ENCODE measurements at regions not wholly inside any gene's neighbourhood (a gene's known extent, or its start where the extent isn't known, plus 50 kb on each side); places are given as distances from the start of the nearest gene placed in this dataset.

- no peaks in the 10 kb centered on the region for H3K4me1 Mint-ChIP-seq
- Histone ChIP-seq H3K4me1 (ENCODE audit: insufficient read depth) (no peaks in the 10 kb centered on the region), H4K20me1 (replicated peaks; ENCODE audit: insufficient read depth) (no peaks in the 10 kb centered on the region), H3K4me3 (no peak overlapping the region), H3K9me2 (ENCODE audit: insufficient read depth) (peaks cover 4% of the 10 kb centered on the region; the same call in 1 of the 2 replicates), H3K27me3 (ENCODE audit: insufficient read depth) (no peaks in the 10 kb centered on the region), H3K36me3 (ENCODE audit: insufficient read depth) (no peaks in the 10 kb centered on the region), H3F3A (replicated peaks; ENCODE audit: low read depth) (no peaks in the 10 kb centered on the region), H3K27ac (ENCODE audit: low read depth) (no peak overlapping the region), H3K4me2 (no peak overlapping the region), H3K79me2 (replicated peaks; ENCODE audit: insufficient read depth) (no peaks in the 10 kb centered on the region), H2AFZ (no peak overlapping the region)
- H3K27ac Mint-ChIP-seq: no peak overlapping the region
- H3K27me3 Mint-ChIP-seq (ENCODE audit: insufficient read depth, low read depth, poor library complexity): no peaks in the 10 kb centered on the region
- TF ChIP-seq, protein P1, sequence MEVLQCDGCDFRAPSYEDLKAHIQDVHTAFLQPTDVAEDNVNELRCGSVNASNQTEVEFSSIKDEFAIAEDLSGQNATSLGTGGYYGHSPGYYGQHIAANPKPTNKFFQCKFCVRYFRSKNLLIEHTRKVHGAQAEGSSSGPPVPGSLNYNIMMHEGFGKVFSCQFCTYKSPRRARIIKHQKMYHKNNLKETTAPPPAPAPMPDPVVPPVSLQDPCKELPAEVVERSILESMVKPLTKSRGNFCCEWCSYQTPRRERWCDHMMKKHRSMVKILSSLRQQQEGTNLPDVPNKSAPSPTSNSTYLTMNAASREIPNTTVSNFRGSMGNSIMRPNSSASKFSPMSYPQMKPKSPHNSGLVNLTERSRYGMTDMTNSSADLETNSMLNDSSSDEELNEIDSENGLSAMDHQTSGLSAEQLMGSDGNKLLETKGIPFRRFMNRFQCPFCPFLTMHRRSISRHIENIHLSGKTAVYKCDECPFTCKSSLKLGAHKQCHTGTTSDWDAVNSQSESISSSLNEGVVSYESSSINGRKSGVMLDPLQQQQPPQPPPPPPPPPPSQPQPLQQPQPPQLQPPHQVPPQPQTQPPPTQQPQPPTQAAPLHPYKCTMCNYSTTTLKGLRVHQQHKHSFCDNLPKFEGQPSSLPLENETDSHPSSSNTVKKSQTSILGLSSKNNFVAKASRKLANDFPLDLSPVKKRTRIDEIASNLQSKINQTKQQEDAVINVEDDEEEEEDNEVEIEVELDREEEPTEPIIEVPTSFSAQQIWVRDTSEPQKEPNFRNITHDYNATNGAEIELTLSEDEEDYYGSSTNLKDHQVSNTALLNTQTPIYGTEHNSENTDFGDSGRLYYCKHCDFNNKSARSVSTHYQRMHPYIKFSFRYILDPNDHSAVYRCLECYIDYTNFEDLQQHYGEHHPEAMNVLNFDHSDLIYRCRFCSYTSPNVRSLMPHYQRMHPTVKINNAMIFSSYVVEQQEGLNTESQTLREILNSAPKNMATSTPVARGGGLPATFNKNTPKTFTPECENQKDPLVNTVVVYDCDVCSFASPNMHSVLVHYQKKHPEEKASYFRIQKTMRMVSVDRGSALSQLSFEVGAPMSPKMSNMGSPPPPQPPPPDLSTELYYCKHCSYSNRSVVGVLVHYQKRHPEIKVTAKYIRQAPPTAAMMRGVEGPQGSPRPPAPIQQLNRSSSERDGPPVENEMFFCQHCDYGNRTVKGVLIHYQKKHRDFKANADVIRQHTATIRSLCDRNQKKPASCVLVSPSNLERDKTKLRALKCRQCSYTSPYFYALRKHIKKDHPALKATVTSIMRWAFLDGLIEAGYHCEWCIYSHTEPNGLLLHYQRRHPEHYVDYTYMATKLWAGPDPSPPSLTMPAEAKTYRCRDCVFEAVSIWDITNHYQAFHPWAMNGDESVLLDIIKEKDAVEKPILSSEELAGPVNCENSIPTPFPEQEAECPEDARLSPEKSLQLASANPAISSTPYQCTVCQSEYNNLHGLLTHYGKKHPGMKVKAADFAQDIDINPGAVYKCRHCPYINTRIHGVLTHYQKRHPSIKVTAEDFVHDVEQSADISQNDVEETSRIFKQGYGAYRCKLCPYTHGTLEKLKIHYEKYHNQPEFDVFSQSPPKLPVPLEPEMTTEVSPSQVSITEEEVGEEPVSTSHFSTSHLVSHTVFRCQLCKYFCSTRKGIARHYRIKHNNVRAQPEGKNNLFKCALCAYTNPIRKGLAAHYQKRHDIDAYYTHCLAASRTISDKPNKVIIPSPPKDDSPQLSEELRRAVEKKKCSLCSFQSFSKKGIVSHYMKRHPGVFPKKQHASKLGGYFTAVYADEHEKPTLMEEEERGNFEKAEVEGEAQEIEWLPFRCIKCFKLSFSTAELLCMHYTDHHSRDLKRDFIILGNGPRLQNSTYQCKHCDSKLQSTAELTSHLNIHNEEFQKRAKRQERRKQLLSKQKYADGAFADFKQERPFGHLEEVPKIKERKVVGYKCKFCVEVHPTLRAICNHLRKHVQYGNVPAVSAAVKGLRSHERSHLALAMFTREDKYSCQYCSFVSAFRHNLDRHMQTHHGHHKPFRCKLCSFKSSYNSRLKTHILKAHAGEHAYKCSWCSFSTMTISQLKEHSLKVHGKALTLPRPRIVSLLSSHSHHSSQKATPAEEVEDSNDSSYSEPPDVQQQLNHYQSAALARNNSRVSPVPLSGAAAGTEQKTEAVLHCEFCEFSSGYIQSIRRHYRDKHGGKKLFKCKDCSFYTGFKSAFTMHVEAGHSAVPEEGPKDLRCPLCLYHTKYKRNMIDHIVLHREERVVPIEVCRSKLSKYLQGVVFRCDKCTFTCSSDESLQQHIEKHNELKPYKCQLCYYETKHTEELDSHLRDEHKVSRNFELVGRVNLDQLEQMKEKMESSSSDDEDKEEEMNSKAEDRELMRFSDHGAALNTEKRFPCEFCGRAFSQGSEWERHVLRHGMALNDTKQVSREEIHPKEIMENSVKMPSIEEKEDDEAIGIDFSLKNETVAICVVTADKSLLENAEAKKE (CRISPR knock-in tag; IDR thresholded peaks at IDR 0.05): no peak
- TF ChIP-seq ZNF114 (CRISPR knock-in tag; IDR thresholded peaks at IDR 0.05): no peak
- no peak for TF ChIP-seq JUNB (IDR thresholded peaks at IDR 0.05; ENCODE audit: unreplicated experiment)
- TF ChIP-seq POLR2AphosphoS5 (IDR thresholded peaks at IDR 0.05; ENCODE audit: low read depth): no peak
- TF ChIP-seq NANOG (IDR thresholded peaks at IDR 0.05; ENCODE audit: borderline replicate concordance): no peak
- no peak for TF ChIP-seq EZH2 (IDR thresholded peaks at IDR 0.05; ENCODE audit: low read depth, unreplicated experiment)
- no peak for TF ChIP-seq ETS1 (IDR thresholded peaks at IDR 0.05)
- no peak for TF ChIP-seq ZNF331 (CRISPR knock-in tag; IDR thresholded peaks at IDR 0.05; ENCODE audit: low read depth)
- no peak for TF ChIP-seq REST (IDR thresholded peaks at IDR 0.05; ENCODE audit: unreplicated experiment)
- no peak for TF ChIP-seq STAT1 (IDR thresholded peaks at IDR 0.05; ENCODE audit: unreplicated experiment)
- TF ChIP-seq CREB1 (CRISPR knock-in tag; IDR thresholded peaks at IDR 0.05; ENCODE audit: low read depth): no peak
- no peak for TF ChIP-seq EZH2phosphoT487 (IDR thresholded peaks at IDR 0.05; ENCODE audit: unreplicated experiment)
- no peak for TF ChIP-seq CTCF (conservative IDR thresholded peaks at IDR 0.05; ENCODE audit: low read depth in 2 of 2)
- no peak overlapping the region for H3K4me3 Mint-ChIP-seq
- DNase-seq (ENCODE audit: low spot score) (no peak), ATAC-seq (no peak)
- H3K9me3 Mint-ChIP-seq: peaks cover 14% of the 10 kb centered on the region; the same call in 1 of the 3 replicates
- no peaks in the 10 kb centered on the region for H3K36me3 Mint-ChIP-seq (ENCODE audit: low read depth)
These were observed 125.0 kb upstream of the FBN2 start for GRCh38 chr5:128662997-128663396.

All from GM23338 (cell line).